WERI-Rb-1 (cell line): ENCODE measurements at regions not wholly inside any gene's neighbourhood (a gene's known extent, or its start where the extent isn't known, plus 50 kb on each side); places are given as distances from the start of the nearest gene placed in this dataset.

Source experiments
- DNase-seq: peaks from one replicate; pipeline ENCODE4 v3.0.0-alpha.2; 2020
- H3K27ac ChIP-seq: fragments of 250-450 bp; sonication (Bioruptor Pico); 2 replicates; pipeline ENCODE4 v1.5.1; 2020; ENCODE audit warnings: mild to moderate bottlenecking, moderate library complexity
- H3K27me3 ChIP-seq: fragments of 250-450 bp; sonication (Bioruptor Pico); 2 replicates; pipeline ENCODE4 v1.5.1; 2021; ENCODE audit warnings: mild to moderate bottlenecking, low read depth, moderate library complexity; ENCODE audit not compliant: insufficient read depth, severe bottlenecking
- H3K36me3 ChIP-seq: fragments of 250-450 bp; sonication (Bioruptor Pico); 2 replicates; pipeline ENCODE4 v1.5.1; 2020; ENCODE audit warnings: mild to moderate bottlenecking, moderate library complexity
- H3K4me3 ChIP-seq: 2 replicates; pipeline ENCODE4 v1.5.1; 2011; ENCODE audit warnings: low read depth, mild to moderate bottlenecking, control low read depth, low read length
- H3K9me3 ChIP-seq: fragments of 250-450 bp; sonication (Bioruptor Pico); 2 replicates; pipeline ENCODE4 v1.5.1; 2021; ENCODE audit warnings: mild to moderate bottlenecking, moderate library complexity; ENCODE audit not compliant: severe bottlenecking
- TF ChIP-seq, protein P1 (sequence below): IDR thresholded peaks from 2 replicates; pipeline ENCODE4 v1.5.1; 2011; ENCODE audit warnings: low read depth, mild to moderate bottlenecking, control low read depth, inconsistent platforms, low read length

GRCh38 chr4:167550021-167550420, 315.7 kb upstream of the SPOCK3 start:
- H3K27me3 ChIP-seq: no peaks in the 10 kb centered on the region
- H3K27ac ChIP-seq: no peak overlapping the region
- no peaks in the 10 kb centered on the region for H3K9me3 ChIP-seq
- TF ChIP-seq, protein P1, sequence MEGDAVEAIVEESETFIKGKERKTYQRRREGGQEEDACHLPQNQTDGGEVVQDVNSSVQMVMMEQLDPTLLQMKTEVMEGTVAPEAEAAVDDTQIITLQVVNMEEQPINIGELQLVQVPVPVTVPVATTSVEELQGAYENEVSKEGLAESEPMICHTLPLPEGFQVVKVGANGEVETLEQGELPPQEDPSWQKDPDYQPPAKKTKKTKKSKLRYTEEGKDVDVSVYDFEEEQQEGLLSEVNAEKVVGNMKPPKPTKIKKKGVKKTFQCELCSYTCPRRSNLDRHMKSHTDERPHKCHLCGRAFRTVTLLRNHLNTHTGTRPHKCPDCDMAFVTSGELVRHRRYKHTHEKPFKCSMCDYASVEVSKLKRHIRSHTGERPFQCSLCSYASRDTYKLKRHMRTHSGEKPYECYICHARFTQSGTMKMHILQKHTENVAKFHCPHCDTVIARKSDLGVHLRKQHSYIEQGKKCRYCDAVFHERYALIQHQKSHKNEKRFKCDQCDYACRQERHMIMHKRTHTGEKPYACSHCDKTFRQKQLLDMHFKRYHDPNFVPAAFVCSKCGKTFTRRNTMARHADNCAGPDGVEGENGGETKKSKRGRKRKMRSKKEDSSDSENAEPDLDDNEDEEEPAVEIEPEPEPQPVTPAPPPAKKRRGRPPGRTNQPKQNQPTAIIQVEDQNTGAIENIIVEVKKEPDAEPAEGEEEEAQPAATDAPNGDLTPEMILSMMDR: no peak
- H3K36me3 ChIP-seq: no peaks in the 10 kb centered on the region
- no peak for DNase-seq
- H3K4me3 ChIP-seq: no peak overlapping the region

DNA sequence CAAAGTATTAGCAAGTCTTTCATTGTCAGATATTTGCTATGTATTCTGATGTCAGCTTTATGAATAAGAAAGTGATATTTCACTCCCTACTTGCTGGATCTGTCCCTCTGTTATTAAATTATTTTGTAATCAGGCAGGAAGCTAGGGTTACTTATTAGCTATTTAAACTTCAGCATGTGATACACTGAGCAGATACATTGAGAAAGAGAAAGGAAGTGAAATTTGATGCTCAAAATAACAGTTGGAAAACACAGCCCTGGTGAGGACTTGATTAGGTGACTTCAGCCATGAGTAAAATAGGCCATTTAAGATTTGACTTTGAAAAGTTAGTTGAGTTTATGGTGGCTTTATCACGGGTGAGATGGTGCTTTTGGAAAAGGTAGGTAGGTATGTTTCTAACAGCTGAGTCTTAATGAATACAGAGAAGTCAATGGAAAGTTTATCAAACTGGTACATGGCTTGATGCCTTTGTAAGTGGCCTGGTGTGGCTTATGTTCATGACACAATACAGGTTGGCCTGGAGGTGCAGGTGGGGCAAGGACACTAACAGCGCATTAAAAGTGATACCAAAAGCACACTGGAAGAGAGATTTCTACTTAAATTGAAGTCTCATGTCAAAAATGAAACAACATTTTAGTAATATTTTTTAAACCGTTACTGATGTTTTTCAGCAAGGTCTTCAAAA, 321.2 kb upstream of the SPOCK3 start:
- TF ChIP-seq, protein P1: no peak
- no peak for DNase-seq
- no peaks in the 10 kb centered on the region for H3K9me3 ChIP-seq
- no peaks in the 10 kb centered on the region for H3K36me3 ChIP-seq
- H3K27ac ChIP-seq: no peak overlapping the region
- H3K4me3 ChIP-seq: no peak overlapping the region
- no peaks in the 10 kb centered on the region for H3K27me3 ChIP-seq

DNA sequence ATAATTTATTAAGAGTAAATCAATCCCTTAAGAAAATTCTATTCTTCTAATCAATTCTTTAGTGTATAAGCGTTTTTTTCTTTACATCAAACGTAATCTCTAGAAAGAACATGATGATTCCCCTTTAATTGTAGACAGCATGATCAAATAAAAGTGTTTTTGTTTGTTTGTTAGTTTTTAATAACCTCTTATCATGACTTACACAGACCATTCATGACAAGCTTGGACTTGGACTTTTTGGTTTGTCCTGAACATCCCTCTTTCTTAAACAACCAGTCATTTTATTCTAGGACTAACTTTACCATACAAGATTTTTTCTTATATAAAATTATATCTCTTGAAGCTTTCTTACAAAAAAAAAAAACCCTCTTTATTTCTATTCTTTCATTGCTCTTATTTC, 344.6 kb upstream of the SPOCK3 start:
- H3K27ac ChIP-seq: no peak overlapping the region
- TF ChIP-seq, protein P1: no peak
- no peaks in the 10 kb centered on the region for H3K27me3 ChIP-seq
- H3K4me3 ChIP-seq: no peak overlapping the region
- H3K36me3 ChIP-seq: no peaks in the 10 kb centered on the region
- peaks cover 5% of the 10 kb centered on the region for H3K9me3 ChIP-seq
- DNase-seq: no peak

DNA sequence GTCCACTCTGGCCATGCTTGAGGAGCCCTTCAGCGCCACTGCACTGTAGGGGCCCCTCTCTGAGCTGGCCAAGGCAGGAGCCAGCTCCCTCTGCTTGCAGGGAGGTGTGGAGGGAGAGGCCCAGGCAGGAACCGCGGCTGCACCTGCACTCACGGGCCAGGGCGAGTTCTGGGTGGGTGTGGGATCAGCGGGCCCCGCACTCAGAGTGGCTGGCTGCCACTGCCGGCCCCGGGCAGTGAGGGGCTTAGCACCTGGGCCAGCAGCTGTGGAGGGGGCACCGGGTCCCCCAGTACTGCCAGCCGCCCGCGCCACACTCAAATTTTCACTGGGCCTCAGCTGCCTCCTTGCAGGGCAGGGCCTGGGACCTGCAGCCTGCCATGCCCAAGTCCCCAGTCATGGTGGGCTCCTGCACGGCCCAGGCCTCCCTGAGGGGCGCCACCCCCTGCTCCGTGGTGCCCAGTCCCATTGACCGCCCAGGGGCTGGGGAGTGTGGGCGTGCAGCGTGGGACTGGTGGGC, 347.2 kb upstream of the SPOCK3 start:
- Histone ChIP-seq H3K27ac (no peak overlapping the region), H3K9me3 (peaks cover 5% of the 10 kb centered on the region), H3K27me3 (no peaks in the 10 kb centered on the region), H3K36me3 (no peaks in the 10 kb centered on the region), H3K4me3 (no peak overlapping the region)
- no peak for DNase-seq
- TF ChIP-seq, protein P1: no peak

DNA sequence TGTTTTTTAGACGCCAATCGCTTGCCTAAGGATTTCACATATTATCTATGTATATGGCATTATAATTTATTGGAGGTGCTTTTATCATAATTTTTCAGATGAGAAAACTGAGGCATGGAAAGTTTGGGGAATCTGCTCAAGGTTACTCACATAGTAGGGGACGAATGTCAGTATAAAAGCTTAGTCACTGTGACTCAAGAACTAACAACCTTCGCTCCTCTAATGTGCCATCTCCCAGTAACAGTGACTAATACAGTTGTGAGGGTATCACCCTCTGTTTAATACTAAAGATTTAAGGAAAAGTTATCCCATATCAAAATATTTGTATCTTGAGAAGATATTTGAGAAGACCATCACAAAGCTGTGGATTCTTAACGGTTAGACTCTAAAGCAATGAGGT, 353.1 kb upstream of the SPOCK3 start:
- Histone ChIP-seq H3K36me3 (no peaks in the 10 kb centered on the region), H3K9me3 (no peaks in the 10 kb centered on the region), H3K4me3 (no peak overlapping the region), H3K27ac (no peak overlapping the region), H3K27me3 (no peaks in the 10 kb centered on the region)
- TF ChIP-seq, protein P1: no peak
- DNase-seq: no peak

DNA sequence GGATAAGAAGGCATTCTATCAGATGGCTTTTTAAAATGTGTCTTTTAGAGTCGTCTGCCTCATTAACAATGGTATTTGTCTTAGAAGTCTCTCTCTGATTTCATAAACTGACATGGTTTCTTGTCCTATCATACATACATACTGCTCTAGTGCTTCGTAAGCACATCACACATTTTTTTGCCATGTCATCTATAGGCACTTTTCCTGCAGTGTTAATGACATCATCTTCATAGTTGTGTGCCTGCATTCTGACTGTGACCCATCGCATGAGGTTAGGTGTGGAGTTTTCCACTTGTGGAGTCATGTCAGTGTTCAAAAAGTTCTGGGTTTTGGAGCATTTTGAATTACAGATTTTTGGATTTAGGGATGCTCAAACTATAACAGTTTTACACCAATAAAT, 361.6 kb upstream of the SPOCK3 start:
- Histone ChIP-seq H3K27ac (no peak overlapping the region), H3K36me3 (no peaks in the 10 kb centered on the region), H3K4me3 (no peak overlapping the region), H3K27me3 (no peaks in the 10 kb centered on the region), H3K9me3 (no peaks in the 10 kb centered on the region)
- TF ChIP-seq, protein P1: no peak
- DNase-seq: no peak
